ENCODE measurements at regions not wholly inside any gene's neighbourhood (a gene's known extent, or its start where the extent isn't known, plus 50 kb on each side); places are given as distances from the start of the nearest gene placed in this dataset.

DNA sequence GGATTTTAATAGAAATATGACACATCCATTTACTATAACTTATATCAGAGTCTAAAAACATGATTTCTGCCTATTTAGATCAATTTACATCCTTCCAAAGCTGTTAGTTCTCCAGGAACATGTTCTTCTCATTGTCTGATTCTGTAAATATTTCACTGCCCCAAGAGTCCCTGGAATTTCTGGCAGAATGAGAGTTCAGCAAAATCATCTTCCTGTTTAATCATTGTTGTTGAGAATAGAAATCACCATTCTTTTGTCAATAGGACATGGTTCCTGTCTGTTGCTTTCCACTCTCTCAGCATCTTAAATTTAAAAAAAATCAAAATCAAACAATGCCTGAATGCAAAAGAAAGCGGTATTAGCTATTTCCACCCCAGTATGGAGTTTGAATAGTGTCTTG lies 172.8 kb upstream of the FRMPD4 start:
- no peak for DNase-seq (ENCODE audit: low read depth)
- H3K4me3 ChIP-seq (ENCODE audit: control insufficient read depth, low read depth, low read length): no peak overlapping the region
- TF ChIP-seq, protein P1, sequence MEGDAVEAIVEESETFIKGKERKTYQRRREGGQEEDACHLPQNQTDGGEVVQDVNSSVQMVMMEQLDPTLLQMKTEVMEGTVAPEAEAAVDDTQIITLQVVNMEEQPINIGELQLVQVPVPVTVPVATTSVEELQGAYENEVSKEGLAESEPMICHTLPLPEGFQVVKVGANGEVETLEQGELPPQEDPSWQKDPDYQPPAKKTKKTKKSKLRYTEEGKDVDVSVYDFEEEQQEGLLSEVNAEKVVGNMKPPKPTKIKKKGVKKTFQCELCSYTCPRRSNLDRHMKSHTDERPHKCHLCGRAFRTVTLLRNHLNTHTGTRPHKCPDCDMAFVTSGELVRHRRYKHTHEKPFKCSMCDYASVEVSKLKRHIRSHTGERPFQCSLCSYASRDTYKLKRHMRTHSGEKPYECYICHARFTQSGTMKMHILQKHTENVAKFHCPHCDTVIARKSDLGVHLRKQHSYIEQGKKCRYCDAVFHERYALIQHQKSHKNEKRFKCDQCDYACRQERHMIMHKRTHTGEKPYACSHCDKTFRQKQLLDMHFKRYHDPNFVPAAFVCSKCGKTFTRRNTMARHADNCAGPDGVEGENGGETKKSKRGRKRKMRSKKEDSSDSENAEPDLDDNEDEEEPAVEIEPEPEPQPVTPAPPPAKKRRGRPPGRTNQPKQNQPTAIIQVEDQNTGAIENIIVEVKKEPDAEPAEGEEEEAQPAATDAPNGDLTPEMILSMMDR (conservative IDR thresholded peaks at IDR 0.05; ENCODE audit: control insufficient read depth, insufficient read depth, low read depth, low read length): no peak

DNA sequence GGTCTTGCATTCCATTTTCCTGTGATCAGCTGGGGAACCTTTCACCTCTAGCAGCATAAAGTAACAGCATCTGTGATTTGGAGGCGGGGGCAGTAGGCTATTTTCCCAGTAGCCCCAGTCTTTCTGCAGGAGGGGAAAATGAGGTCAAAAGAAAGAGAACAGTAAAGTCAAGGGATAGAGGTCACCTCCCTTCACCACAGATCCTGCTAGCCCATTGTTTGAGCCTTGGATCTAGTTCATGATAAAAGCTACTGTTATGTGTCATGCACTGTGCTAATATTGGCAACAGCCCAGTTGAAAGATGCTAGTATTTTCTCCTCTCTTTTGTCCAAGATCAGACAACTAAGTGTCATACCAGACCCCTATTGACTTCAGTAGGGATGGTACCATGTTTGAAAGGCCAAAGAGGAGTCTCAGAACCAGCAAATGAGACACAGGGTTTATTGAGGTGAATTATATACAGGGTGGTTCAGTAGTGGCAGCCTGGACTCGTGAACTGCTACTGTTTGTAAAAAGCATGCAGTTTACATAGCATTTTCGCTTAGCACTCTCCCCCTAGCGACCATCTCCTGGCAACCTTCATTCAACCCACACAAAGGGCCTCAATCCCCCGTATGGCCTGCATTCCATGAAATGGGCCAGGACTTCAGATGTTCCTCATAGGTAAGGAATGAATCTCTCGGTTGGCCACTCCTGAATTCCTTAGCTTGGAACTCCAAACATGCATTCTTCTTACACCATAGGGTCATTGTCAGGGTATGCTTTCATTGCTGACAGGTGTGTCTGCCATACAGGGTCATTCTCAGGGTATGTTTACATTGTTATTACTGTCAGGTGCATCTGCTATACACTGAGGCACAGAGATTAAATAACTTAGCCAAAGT lies 170.0 kb upstream of the FRMPD4 start:
- H3K4me3 ChIP-seq (ENCODE audit: control insufficient read depth, low read depth, low read length): no peak overlapping the region
- TF ChIP-seq, protein P1 (conservative IDR thresholded peaks at IDR 0.05; ENCODE audit: control insufficient read depth, insufficient read depth, low read depth, low read length): no peak
- DNase-seq (ENCODE audit: low read depth): no peak

DNA sequence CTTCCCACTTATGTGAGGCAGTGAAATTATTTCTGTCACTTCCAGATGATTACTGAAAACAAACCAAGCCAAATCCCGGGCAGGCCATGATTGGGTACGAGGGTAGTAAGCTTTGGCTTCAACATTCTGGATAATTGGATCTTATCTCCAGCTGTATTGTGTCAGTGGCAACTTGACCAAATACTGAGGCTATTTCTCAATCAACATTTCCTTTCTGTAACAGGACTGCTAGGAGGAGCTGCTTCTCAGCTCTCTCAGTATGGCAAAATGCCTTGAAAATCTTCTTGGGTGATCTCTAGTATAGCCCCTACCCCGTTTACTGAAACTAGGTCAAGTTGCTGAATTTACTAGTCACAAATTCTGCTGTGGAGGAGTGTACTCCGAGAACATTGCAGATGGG lies 169.3 kb upstream of the FRMPD4 start:
- no peak for DNase-seq (ENCODE audit: low read depth)

DNA sequence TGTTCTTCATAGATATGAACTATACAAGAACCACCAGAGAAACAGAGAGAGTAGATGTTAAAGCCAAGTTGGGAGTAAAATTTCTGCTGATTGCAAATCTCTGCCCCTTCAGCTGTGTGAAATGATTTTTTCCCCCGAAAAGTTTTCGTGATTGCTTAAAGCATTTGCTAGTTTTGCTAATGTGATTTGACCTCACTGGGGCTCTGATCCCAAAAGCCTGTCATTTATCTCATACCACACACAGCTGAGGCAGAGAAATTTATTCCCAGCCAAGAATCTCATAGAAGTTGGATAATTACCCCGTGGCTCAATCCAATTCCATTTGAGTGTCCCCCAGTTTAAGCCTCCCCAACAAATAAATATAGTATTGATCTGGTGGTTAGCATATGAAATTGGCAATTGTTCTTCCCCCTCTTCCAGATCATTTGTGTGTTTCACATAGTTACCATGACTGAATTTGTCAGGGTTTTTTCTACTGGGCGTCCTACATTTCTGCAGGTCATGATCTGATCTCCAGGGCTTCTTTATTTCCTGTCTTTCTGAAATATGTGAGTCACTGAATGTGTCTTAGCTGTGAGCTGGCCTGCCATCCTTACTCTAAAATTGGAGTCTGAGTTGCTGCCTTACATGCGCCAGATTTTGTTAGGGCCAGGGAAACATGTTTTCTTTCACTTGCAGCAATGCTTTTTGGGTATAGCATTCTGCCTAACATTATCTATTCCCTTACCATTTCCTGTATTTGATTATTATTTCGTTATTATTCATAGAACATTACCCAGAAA lies 167.5 kb upstream of the FRMPD4 start:
- TF ChIP-seq, protein P1 (conservative IDR thresholded peaks at IDR 0.05; ENCODE audit: control insufficient read depth, insufficient read depth, low read depth, low read length): no peak
- H3K4me3 ChIP-seq (ENCODE audit: control insufficient read depth, low read depth, low read length): no peak overlapping the region
- peak; percentile 46 for DNase-seq (ENCODE audit: low read depth)

More for the DNA sequence above, 169.3 kb upstream of the FRMPD4 start:
- TF ChIP-seq, protein P1 (conservative IDR thresholded peaks at IDR 0.05; ENCODE audit: control insufficient read depth, insufficient read depth, low read depth, low read length): no peak
- H3K4me3 ChIP-seq (ENCODE audit: control insufficient read depth, low read depth, low read length): no peak overlapping the region

DNA sequence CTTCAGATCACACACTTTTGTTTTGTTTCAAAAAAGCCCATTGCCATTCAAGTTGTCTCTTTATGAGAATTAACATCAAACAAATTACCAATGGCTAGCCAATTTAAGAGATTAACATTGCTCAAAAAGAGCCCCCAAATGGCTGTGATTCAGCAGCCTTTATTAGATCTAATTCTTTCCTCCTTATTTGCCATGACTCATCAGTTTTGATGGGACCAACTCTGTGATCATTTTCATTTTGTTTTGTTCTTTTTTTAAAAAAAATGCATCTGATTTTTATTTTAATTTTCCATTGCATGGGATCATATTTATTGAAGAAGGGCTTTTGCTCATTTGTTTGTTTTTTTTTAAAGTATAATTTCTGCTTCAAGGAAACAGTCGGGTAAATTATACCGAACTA lies 161.6 kb upstream of the FRMPD4 start:
- TF ChIP-seq, protein P1 (conservative IDR thresholded peaks at IDR 0.05; ENCODE audit: control insufficient read depth, insufficient read depth, low read depth, low read length): no peak
- DNase-seq (ENCODE audit: low read depth): no peak
- H3K4me3 ChIP-seq (ENCODE audit: control insufficient read depth, low read depth, low read length): no peak overlapping the region

DNA sequence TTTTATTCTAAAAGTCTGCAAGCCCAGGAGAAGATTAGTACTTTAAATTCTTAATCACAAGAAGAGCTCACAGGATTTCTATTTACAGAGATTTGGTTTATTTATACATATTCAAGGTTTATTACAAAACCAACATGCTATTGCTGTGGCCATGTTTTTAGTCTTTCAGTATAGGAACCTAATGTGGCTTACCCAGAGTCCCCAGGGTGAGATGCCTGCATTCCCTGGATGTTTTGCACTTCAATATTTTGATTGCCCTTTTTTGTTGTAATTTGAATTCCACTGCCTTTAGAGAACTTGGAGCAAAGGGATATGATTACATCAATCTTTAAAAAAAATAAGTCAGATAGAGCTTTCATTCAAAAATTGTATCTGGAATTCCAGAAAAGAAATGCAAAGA lies 146.0 kb upstream of the FRMPD4 start:
- TF ChIP-seq, protein P1 (conservative IDR thresholded peaks at IDR 0.05; ENCODE audit: control insufficient read depth, insufficient read depth, low read depth, low read length): no peak
- no peak for DNase-seq (ENCODE audit: low read depth)
- no peak overlapping the region for H3K4me3 ChIP-seq (ENCODE audit: control insufficient read depth, low read depth, low read length)
